Jurkat, Clone E6-1 (cell line): ENCODE measurements at regions not wholly inside any gene's neighbourhood (a gene's known extent, or its start where the extent isn't known, plus 50 kb on each side); places are given as distances from the start of the nearest gene placed in this dataset.
"Not testable (repeated sequence)": the region's sequence is repeated elsewhere in the genome, so short reads cannot be mapped to it uniquely, and the experiment has no call there.

ENCODE experiments used
- DNase-seq: peaks from one replicate; pipeline ENCODE4 v3.0.0-alpha.2; 2011; ENCODE audit warnings: low read depth, low spot score
- H3K4me3 ChIP-seq: 2 replicates; pipeline ENCODE4 v1.5.1; 2011; ENCODE audit warnings: mild to moderate bottlenecking, low read length, control low read depth, moderate library complexity

- no peak overlapping the region for H3K4me3 ChIP-seq
Measured at GRCh38 chr20:40082436-40082835, 606.6 kb downstream of the MAFB start.

DNA sequence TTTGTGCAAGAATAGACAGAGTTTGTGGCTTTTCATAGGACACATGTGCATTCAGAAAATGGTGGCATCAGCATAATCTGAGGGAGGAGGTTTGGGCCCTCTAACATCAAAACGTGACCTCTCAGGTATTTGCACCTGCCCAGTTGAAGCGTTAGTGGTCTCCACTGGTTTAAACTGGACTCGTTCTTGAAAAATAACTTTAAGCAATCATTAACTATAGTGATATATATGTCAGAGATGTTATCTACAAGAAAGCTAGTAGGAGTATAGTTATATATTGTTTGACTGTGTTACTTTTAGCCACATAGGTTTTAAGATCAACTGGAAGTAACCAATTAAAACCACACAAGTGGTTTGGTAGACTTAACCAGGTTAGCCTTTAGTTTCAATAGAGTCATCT lies 607.4 kb downstream of the MAFB start:
- H3K4me3 ChIP-seq, result no peak overlapping the region
- DNase-seq, result no peak

More at GRCh38 chr20:40082436-40082835, 606.6 kb downstream of the MAFB start:
- no peak for DNase-seq

DNA sequence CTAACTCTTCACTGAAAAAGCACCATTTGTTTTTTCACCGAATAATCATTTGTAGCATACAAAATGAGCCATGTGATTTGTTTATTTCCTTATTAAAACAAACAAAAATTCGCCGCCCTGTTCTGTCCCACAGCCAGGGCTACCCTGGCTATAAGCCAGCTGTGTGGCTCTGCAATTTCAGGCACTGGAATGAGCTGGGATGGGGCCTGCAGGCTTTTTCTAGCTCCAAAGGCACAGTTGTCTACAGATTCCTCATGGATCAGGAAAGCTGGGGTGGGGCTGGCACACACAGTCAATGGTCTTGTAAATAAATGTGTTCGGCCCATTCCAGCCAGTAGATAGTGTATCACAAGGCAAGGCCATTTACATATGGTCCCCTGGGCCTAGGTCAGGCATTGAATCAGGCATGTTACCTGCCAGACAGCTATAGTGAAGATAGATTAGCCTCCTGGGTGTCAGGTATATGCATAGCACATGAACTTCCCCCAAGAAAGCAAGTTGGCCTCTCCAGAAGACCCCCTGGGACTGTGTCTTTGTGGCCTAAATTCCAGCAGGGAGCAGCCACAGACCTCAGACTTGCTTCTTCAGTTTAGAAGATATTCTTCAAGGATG lies 608.9 kb downstream of the MAFB start:
- no peak overlapping the region for H3K4me3 ChIP-seq
- no peak for DNase-seq

DNA sequence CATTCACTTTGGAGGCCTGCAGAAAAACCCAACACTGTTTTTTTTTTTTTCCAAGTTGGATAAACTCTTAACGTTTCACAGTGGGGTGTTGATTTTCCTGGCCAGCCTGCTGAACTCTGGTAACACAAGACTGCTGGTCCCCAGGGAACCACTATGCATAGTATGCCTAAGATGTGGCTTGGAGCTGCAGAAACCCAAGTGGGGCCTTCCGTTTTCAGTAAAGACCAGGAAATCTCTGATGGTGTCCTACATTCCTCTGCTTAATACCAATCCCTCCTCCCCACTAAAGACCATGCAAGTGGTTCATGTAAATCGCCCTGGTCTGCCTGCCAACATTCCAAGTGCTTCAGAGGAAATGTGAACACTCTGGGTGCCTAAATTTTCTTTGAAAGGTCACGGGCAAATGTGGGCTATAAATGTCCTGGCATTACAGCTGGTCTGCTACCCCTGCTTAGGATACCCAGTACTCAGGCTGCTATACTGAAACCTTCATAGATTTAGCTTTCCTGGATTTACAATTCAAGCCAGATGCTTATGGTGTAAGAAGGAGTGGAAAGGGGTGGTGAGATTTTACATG lies 615.4 kb downstream of the MAFB start:
- DNase-seq, result no peak
- no peak overlapping the region for H3K4me3 ChIP-seq

DNA sequence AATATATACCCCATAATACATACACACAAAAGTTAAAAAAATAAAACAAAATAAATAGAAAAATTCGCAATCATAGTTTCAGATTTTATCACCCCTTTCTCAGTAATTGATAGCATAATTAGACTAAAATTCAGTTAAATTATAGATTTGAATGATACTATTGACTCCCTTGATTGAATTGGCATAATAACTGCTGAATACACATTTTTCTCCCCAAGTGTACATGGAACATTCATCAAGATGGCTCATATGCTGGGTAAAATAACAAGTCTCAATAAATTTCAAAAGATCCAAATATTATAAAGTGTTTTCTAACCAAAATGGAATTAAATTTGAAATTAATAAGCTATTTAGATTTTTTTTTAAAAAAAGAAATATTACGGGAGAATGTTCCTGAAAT lies 616.1 kb downstream of the MAFB start:
- H3K4me3 ChIP-seq, result no peak overlapping the region
- DNase-seq, result no peak

DNA sequence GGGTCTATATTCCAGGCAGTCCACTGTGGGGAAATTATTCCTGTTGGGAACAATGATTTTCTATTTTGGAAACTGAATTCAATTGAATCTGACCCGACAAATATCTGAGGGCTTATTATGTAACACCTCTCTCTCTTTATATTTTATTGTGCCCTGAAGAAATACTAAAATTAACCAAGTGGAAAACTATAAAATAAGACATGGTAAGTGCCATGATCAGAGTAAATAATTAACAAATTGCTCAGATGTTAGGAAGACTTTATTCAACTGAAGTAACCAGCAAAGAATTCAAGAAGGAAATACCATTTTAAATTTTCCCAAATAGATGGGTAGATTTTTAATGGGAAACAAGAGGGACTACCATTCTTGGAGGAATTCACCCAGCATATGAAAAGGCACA lies 632.9 kb downstream of the MAFB start:
- DNase-seq, result no peak
- no peak overlapping the region for H3K4me3 ChIP-seq

DNA sequence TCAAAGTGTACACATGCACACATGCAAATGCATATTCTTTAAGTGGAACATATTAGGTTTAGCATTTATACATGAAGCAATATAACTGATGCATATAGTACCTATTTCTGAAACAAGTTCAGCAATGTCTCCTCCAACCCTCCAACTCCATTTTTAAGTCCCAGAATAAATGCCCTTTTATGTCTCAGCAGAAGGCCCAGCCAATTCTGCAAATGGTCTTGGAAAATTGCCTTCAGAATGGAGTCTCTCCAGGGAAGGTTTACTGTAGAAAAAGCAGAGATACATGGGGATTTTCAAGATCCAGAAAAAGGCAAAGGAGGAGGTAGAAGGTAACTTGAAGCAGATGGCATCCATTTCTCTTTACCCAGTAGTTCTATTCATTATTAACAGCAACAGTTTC lies 633.3 kb downstream of the MAFB start:
- no peak overlapping the region for H3K4me3 ChIP-seq
- DNase-seq, result no peak

GRCh38 chr20:40054311-40054710 lies 634.7 kb downstream of the MAFB start:
- DNase-seq, result no peak
- H3K4me3 ChIP-seq, result no peak overlapping the region

DNA sequence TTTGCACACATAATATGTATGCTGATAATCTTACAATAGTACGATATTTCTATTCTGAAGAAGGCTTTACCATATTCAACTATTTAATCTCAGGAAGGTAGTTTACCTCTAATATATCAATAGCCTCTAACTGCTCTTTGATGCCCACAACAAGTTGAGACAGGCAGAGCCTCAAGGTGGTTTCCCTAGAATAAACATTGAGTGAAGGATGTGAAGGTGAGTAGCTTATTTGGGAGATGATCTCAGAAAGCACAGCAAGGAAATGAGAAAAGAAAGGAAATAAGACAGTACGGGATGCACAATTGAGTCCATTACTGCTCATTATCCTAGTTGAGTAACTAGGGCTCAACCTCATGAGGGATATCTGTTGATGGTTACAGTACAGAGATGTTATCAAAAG lies 638.4 kb downstream of the MAFB start:
- DNase-seq, result no peak
- H3K4me3 ChIP-seq, result no peak overlapping the region

DNA sequence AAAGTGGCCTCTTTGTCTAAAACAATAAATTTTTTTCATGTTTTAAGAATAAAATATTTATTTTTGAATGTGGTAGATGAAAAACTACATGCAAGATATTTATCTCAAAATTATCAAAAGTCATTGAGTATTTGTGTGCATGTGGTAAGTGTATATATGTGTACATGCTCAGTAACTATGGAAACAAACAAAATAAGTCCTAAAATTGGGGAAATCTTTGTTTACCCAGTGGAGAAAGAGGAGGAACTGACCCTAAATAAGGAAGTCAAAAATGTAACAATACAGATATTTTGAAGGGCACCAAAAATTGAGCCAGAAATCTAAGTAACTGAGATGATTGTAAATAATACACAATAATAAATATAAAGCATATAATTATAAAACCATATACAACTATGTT lies 639.2 kb downstream of the MAFB start:
- no peak for DNase-seq
- H3K4me3 ChIP-seq, result no peak overlapping the region

- no peak overlapping the region for H3K4me3 ChIP-seq
- no peak for DNase-seq
Measured at GRCh38 chr20:40046703-40047102, 642.3 kb downstream of the MAFB start.

DNA sequence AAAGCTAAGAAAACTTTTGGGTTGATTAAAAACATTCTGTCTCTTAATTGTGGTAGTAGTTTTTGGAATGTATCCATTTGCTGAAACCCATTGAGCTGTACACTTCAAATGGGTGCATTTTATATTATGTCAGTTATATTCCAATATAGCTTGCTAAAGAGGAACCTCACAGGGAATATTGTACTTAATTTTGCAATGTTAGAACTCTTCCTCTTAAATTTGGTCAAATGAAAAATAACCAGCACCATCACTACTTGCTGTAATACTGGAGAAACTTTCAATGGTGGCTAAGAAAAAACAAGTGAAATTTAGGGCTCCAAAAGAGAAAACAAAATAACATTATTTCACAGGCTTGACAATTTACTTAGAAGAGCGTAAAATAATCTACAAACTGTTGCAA lies 651.5 kb downstream of the MAFB start:
- no peak overlapping the region for H3K4me3 ChIP-seq
- no peak for DNase-seq

DNA sequence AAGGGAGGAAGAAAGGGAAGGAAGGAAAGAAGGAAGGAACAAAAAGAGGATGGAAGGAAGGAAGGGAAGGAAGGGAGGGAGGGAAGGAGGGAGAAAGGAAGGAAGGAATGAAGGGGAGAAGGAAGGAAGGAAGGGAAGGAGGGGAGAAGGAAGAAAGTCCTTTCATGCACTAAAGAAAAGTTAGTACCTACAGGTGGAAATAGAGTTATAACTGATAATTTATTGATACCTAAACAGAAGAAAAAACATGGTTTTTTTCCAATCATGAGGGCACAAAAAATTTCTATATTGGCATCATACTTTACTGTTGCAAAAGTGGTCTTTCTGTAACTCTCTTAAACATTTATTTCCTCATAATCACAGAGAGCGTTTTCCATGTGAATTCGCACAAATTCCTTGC lies 659.4 kb downstream of the MAFB start:
- H3K4me3 ChIP-seq, result no peak overlapping the region
- no peak for DNase-seq

DNA sequence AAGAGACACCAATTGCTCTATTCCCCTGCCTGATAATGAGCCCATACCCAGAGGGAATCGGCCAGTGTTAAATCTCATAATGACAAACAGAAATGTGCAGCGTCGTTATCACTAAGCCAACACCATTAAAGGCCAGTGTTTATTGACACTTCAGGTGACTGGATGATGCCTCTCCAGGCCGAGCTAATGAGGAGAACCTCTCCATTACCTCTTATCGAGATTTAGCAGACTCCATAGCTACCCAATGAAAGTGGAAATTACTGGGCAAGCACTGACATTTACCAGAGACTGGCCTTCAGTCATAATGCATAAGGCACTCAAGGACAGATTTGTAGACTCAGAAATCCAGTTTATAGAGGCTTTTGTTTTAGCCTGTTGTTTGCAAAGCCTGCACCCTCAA lies 669.5 kb downstream of the MAFB start:
- DNase-seq, result no peak
- no peak overlapping the region for H3K4me3 ChIP-seq

DNA sequence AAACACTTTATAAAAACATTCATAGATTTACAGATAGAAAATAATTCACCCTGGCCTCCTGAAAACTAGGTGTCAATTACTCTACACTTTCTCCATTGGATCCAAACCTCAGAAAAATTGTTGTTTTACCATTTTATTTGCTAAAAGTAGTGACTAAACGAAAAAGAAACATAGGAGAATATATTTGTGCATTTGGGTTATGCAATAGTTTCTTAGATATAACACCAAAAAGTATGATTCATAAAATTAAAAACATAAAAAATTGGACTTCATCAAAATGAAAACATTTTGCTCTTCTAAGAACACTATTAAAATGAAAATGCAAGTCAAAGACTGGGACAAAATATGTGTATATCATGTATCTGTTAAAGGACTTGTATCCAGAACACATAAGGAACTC lies 671.3 kb downstream of the MAFB start:
- no peak overlapping the region for H3K4me3 ChIP-seq
- DNase-seq, result no peak

- no peak overlapping the region for H3K4me3 ChIP-seq
- DNase-seq, result no peak
Measured at GRCh38 chr20:40016890-40017289, 672.1 kb downstream of the MAFB start.

- H3K4me3 ChIP-seq, result no peak overlapping the region
- DNase-seq, result no peak
Measured at GRCh38 chr20:40016392-40016791, 672.6 kb downstream of the MAFB start.

- not testable (repeated sequence) for DNase-seq, H3K4me3 ChIP-seq
Measured at GRCh38 chr20:40012026-40012425, 677.0 kb downstream of the MAFB start.

GRCh38 chr20:40010483-40010882 lies 678.6 kb downstream of the MAFB start:
- H3K4me3 ChIP-seq, result no peak overlapping the region
- DNase-seq, result no peak

DNA sequence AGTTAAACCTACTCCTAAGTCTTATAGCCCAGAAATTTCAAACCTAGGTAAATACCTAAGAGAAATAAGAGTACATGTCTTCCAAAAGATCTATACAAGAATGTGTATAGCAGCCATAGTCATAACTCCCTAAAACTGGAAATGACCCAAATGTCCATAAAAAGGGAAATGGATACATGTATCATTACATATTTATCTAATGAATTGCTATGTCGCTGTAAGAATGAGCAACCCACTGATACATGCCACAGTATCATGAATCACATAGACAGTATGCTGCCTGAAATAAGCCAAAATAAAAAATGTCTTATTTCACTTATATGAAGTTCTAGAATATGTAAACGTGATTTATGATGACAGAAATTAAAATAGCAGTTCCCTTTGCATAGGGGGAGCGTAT lies 679.5 kb downstream of the MAFB start:
- DNase-seq, result no peak

DNA sequence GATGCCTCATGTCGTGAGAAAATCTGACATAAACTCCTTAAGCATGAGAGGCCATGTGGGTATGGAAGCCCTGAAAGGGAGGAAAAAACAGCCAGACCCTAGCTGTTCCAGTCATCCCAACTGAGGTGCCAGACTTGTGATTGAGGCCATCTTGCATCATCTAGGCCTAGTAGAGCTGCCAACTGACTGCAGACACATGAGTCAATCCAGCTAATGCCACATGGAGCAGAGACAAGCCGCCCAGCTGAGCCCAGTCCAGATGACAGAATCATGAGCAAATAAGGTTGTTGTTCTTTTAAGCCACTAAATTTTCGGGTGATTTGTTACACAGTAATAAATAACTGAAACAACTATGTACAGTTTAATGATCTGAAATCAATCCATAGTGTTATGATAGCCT lies 680.9 kb downstream of the MAFB start:
- DNase-seq, result no peak
- no peak overlapping the region for H3K4me3 ChIP-seq

More for the DNA sequence above, 679.5 kb downstream of the MAFB start:
- H3K4me3 ChIP-seq, result no peak overlapping the region
